ENCODE measurements at regions not wholly inside any gene's neighbourhood (a gene's known extent, or its start where the extent isn't known, plus 50 kb on each side); places are given as distances from the start of the nearest gene placed in this dataset.

- ChIA-PET CTCF (interaction anchor here (0.6 to 1.2 kb wide), 2 partner anchors 25 to 485 kb away, joined by 3 to 4 read pairs; no protein-coding TSS in a partner anchor), POLR2A (ENCODE audit: low non-redundant PET) (no interaction called here)
- intact Hi-C loops (cut with micrococcal nuclease; ENCODE audit: unreplicated experiment), result loop anchor here (2.0 to 5.0 kb wide), 4 partner anchors 500 to 870 kb away; no protein-coding TSS in a partner anchor
- Histone ChIP-seq H3K4me1 (ENCODE audit: insufficient read depth, low read length, poor library complexity, severe bottlenecking) (no peaks in the 10 kb centered on the region), H3K36me3 (ENCODE audit: insufficient read depth, low read length, poor library complexity, severe bottlenecking) (no peaks in the 10 kb centered on the region), H3K27me3 (replicated peaks; ENCODE audit: insufficient read depth, low read depth, low read length, poor library complexity) (peaks cover 11% of the 10 kb centered on the region), H3K9me3 (ENCODE audit: low read depth, low read length, poor library complexity, severe bottlenecking) (no peaks in the 10 kb centered on the region), H3K27ac (ENCODE audit: low read depth, low read length, poor library complexity, severe bottlenecking) (no peak overlapping the region), H3K4me3 (ENCODE audit: low read depth, low read length, poor library complexity, severe bottlenecking) (no peak overlapping the region)
- no peak for TF ChIP-seq EZH2 (IDR thresholded peaks at IDR 0.05; ENCODE audit: borderline replicate concordance, low read depth, low read length, poor library complexity, severe bottlenecking)
- TF ChIP-seq CTCF (conservative IDR thresholded peaks at IDR 0.05; ENCODE audit: low read depth, low read length), result no peak
- BruUV-seq (replicated peaks), result no TSS peak
- no peak for DNase-seq (ENCODE audit: low spot score)
Measured at GRCh38 chr10:28242555-28243204, 60.2 kb downstream of the MPP7 start.

GRCh38 chr10:28241741-28242399 is 61.0 kb downstream of the MPP7 start:
- H3K36me3 ChIP-seq (ENCODE audit: insufficient read depth, low read length, poor library complexity, severe bottlenecking), result no peaks in the 10 kb centered on the region
- POLR2A ChIA-PET (ENCODE audit: low non-redundant PET), result no interaction called here

DNA sequence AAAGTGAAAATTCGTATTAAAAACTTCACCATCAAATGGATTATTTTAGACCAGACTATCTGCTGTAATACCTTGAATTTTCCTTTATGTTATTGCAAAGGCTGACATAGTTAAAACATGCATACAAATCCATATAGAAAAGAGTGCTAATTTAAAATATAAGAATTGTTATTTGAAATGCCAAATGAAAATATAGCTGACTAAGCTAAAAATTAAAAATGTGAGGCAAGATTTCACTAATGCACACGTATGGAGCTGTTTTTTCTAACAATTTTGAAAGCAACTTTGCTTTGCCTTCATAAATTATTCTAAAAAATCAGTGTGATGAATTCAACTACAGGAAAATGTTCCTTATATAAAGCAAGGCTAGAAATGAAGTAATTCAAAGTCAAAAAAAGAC is 62.5 kb downstream of the MPP7 start:
- no TSS peak for BruUV-seq (replicated peaks)
- no peaks in the 10 kb centered on the region for H3K4me1 ChIP-seq (ENCODE audit: insufficient read depth, low read length, poor library complexity, severe bottlenecking)
- no peaks in the 10 kb centered on the region for H3K9me3 ChIP-seq (ENCODE audit: low read depth, low read length, poor library complexity, severe bottlenecking)
- TF ChIP-seq CTCF (conservative IDR thresholded peaks at IDR 0.05; ENCODE audit: low read depth, low read length), result no peak
- no peak for TF ChIP-seq EZH2 (IDR thresholded peaks at IDR 0.05; ENCODE audit: borderline replicate concordance, low read depth, low read length, poor library complexity, severe bottlenecking)
- intact Hi-C loops (cut with micrococcal nuclease; ENCODE audit: unreplicated experiment), result loop anchor here (5.0 kb wide), 3 partner anchors 683 to 868 kb away; no protein-coding TSS in a partner anchor
- DNase-seq (ENCODE audit: low spot score), result no peak
- no peak overlapping the region for H3K27ac ChIP-seq (ENCODE audit: low read depth, low read length, poor library complexity, severe bottlenecking)
- peaks cover 13% of the 10 kb centered on the region for H3K27me3 ChIP-seq (replicated peaks; ENCODE audit: insufficient read depth, low read depth, low read length, poor library complexity)
- ChIA-PET CTCF (no interaction called here), POLR2A (ENCODE audit: low non-redundant PET) (no interaction called here)
- no peaks in the 10 kb centered on the region for H3K36me3 ChIP-seq (ENCODE audit: insufficient read depth, low read length, poor library complexity, severe bottlenecking)
- no peak overlapping the region for H3K4me3 ChIP-seq (ENCODE audit: low read depth, low read length, poor library complexity, severe bottlenecking)

More at GRCh38 chr10:28241741-28242399, 61.0 kb downstream of the MPP7 start:
- no TSS peak for BruUV-seq (replicated peaks)
- Histone ChIP-seq H3K9me3 (ENCODE audit: low read depth, low read length, poor library complexity, severe bottlenecking) (no peaks in the 10 kb centered on the region), H3K4me1 (ENCODE audit: insufficient read depth, low read length, poor library complexity, severe bottlenecking) (no peaks in the 10 kb centered on the region), H3K27ac (ENCODE audit: low read depth, low read length, poor library complexity, severe bottlenecking) (no peak overlapping the region), H3K27me3 (replicated peaks; ENCODE audit: insufficient read depth, low read depth, low read length, poor library complexity) (peaks cover 6% of the 10 kb centered on the region), H3K4me3 (ENCODE audit: low read depth, low read length, poor library complexity, severe bottlenecking) (no peak overlapping the region)
- DNase-seq (ENCODE audit: low spot score), result peak; percentile 66
- CTCF ChIA-PET, result interaction anchor here (0.5 to 1.2 kb wide), 6 partner anchors 24 to 872 kb away, joined by 3 to 8 read pairs (median 3); no protein-coding TSS in a partner anchor
- intact Hi-C loops (cut with micrococcal nuclease; ENCODE audit: unreplicated experiment), result loop anchor here (2.0 to 5.0 kb wide), 4 partner anchors 499 to 870 kb away; no protein-coding TSS in a partner anchor
- peak; percentile 90 for TF ChIP-seq CTCF (conservative IDR thresholded peaks at IDR 0.05; ENCODE audit: low read depth, low read length)
- no peak for TF ChIP-seq EZH2 (IDR thresholded peaks at IDR 0.05; ENCODE audit: borderline replicate concordance, low read depth, low read length, poor library complexity, severe bottlenecking)
